Naive B cell (primary cell): ENCODE measurements at regions not wholly inside any gene's neighbourhood (a gene's known extent, or its start where the extent isn't known, plus 50 kb on each side); places are given as distances from the start of the nearest gene placed in this dataset.

Source experiments
- ATAC-seq, 2 donors: fragments of 150-1000 bp; cut with Tn5 transposase; 2 replicates each; pipeline ENCODE4 v1.10.0; 2021; ENCODE audit warnings: low read depth in 2 of 2, mild to moderate bottlenecking in 2 of 2, moderate library complexity in 2 of 2
- DNase-seq: peaks from one replicate; pipeline ENCODE4 v3.0.0; 2022
- H3K27ac Mint-ChIP-seq, 6 donors: one replicate each; pipeline ENCODE4 v1.8.0; 2020 to 2022; ENCODE audit warnings: mild to moderate bottlenecking in 6 of 6, mixed read lengths in 6 of 6, moderate library complexity in 5 of 6, inconsistent platforms in 2 of 6
- H3K27me3 Mint-ChIP-seq, 3 donors: one replicate each; pipeline ENCODE4 v1.8.0; 2021 to 2022; ENCODE audit warnings: mixed read lengths in 3 of 3, mild to moderate bottlenecking in 1 of 3
- H3K36me3 Mint-ChIP-seq, 2 donors: one replicate each; pipeline ENCODE4 v1.8.0; 2020 to 2022; ENCODE audit warnings: mixed read lengths in 2 of 2, inconsistent platforms in 1 of 2, mild to moderate bottlenecking in 1 of 2
- H3K4me1 Mint-ChIP-seq, 3 donors: one replicate each; pipeline ENCODE4 v1.8.0; 2020 to 2022; ENCODE audit warnings: mixed read lengths in 3 of 3, inconsistent platforms in 1 of 3, mild to moderate bottlenecking in 1 of 3, moderate library complexity in 1 of 3
- H3K4me3 Mint-ChIP-seq, 8 donors: one replicate each; pipeline ENCODE4 v1.8.0; 2020 to 2022; ENCODE audit warnings: mild to moderate bottlenecking in 8 of 8, mixed read lengths in 8 of 8, moderate library complexity in 8 of 8, inconsistent platforms in 2 of 8
- H3K9me3 Mint-ChIP-seq, 7 donors: one replicate each; pipeline ENCODE4 v1.8.0; 2020 to 2022; ENCODE audit warnings: mixed read lengths in 7 of 7, mild to moderate bottlenecking in 5 of 7, inconsistent platforms in 2 of 7, moderate library complexity in 1 of 7

DNA sequence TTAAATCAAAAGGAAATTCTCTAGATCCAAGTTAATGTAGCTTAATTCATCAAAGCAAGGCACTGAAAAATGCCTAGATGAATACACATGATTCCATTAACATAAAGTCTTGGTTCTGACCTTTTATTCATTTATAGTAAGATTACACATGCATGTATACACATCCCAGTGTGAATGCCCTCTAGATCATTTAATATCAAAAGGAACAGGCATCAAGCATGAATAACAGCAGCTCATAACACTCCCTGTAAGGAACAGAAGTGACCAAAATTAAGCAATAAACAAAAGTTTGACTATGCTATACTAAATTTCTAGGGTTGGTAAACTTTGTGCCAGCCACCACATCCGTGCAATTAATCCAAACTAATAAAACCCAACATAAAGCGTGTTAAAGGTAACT lies 511.5 kb downstream of the SPIN4 start:
- no peaks in the 10 kb centered on the region for H3K4me1 Mint-ChIP-seq
- no peak overlapping the region for H3K27ac Mint-ChIP-seq
- no peak for ATAC-seq

More for the DNA sequence above, 511.5 kb downstream of the SPIN4 start:
- H3K9me3 Mint-ChIP-seq = peaks cover 0 to 11% (median 0%) of the 10 kb centered on the region in 7 donors
- H3K4me3 Mint-ChIP-seq = peak overlapping the region in 1 of 8 donors; percentile 47
- no peak for DNase-seq
- no peaks in the 10 kb centered on the region for H3K27me3 Mint-ChIP-seq
- no peaks in the 10 kb centered on the region for H3K36me3 Mint-ChIP-seq
